Dedifferentiated amniotic fluid mesenchymal stem cell (primary cell): ENCODE measurements at regions not wholly inside any gene's neighbourhood (a gene's known extent, or its start where the extent isn't known, plus 50 kb on each side); places are given as distances from the start of the nearest gene placed in this dataset.

Source experiments
- DNase-seq: peaks from one replicate; pipeline ENCODE4 v3.0.0-alpha.2; 2016; ENCODE audit errors: extremely low spot score

GRCh38 chr10:29397221-29397620, 108.4 kb downstream of the LYZL1 start:
- DNase-seq = no peak

GRCh38 chr10:29403208-29403607, 114.3 kb downstream of the LYZL1 start:
- DNase-seq = no peak

- no peak for DNase-seq
These were observed 118.5 kb downstream of the LYZL1 start for GRCh38 chr10:29407280-29407858.
